Kidney epithelial cell (primary cell): ENCODE measurements at regions not wholly inside any gene's neighbourhood (a gene's known extent, or its start where the extent isn't known, plus 50 kb on each side); places are given as distances from the start of the nearest gene placed in this dataset.

Source experiments
- DNase-seq: peaks from one replicate; pipeline ENCODE4 v3.0.0-alpha.2; 2010; ENCODE audit warnings: low read depth
- H3K27me3 ChIP-seq: 2 replicates; pipeline ENCODE4 v1.6.0; 2011; ENCODE audit warnings: low read length; ENCODE audit not compliant: control insufficient read depth, insufficient read depth
- H3K36me3 ChIP-seq: 2 replicates; pipeline ENCODE4 v1.5.1; 2011; ENCODE audit warnings: low read length; ENCODE audit not compliant: control insufficient read depth, insufficient read depth
- H3K4me3 ChIP-seq: 2 replicates; pipeline ENCODE4 v1.5.1; 2011; ENCODE audit warnings: low read depth, mild to moderate bottlenecking, control low read depth, low read length
- CTCF ChIP-seq: IDR thresholded peaks from 2 replicates; pipeline ENCODE4 v1.5.1; 2011; ENCODE audit warnings: mild to moderate bottlenecking, moderate library complexity, low read length, control low read depth, inconsistent platforms; ENCODE audit not compliant: insufficient read depth, poor library complexity, severe bottlenecking

DNA sequence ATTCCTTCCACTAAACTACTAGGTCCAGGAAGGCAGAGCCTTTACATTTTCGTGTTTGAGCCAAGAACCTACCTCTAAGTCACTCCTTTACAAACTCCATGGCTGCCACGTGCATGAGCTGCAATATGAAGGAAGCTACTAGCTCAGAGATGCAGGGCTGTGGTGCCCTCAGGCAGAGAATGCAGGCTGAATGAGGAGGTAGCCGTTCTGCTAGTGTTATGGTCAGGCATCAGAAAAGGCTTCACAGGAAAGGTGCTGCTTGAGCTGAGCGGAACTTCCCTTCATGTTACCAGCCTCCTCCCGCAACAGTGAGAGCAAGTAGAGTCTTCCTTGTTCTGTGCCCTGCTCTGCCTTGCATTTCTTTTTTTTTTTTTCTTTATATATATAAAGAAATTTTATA is 148.3 kb upstream of the PACRGL start:
- TF ChIP-seq CTCF, result no peak
- DNase-seq, result no peak
- H3K27me3 ChIP-seq, result no peaks in the 10 kb centered on the region
- H3K36me3 ChIP-seq, result no peaks in the 10 kb centered on the region
- H3K4me3 ChIP-seq, result no peak overlapping the region

DNA sequence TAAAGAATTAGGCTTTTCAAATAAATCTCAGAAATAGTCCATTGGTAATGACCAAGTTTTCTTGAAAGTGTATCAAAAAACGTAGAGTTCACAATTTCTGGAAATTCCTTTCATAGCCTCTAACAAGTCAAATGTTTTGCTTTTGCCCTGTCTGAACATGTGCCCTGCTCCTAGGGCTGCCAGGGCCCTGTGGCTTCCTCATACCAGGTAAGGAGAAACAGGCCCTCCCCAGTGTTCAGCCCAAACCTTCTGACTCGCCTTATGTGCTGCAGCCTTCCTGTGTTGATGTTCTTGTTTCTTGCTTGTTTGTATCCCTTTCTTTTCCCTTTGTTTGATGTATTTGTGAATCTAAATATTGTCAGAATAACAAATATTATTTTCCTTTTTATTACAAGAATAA is 146.1 kb upstream of the PACRGL start:
- Histone ChIP-seq H3K27me3 (no peaks in the 10 kb centered on the region), H3K4me3 (no peak overlapping the region), H3K36me3 (no peaks in the 10 kb centered on the region)
- no peak for TF ChIP-seq CTCF
- DNase-seq, result no peak

GRCh38 chr4:20565075-20565721 is 135.1 kb upstream of the PACRGL start:
- TF ChIP-seq CTCF, result no peak
- DNase-seq, result no peak
- no peaks in the 10 kb centered on the region for H3K27me3 ChIP-seq
- H3K4me3 ChIP-seq, result no peak overlapping the region
- no peaks in the 10 kb centered on the region for H3K36me3 ChIP-seq

DNA sequence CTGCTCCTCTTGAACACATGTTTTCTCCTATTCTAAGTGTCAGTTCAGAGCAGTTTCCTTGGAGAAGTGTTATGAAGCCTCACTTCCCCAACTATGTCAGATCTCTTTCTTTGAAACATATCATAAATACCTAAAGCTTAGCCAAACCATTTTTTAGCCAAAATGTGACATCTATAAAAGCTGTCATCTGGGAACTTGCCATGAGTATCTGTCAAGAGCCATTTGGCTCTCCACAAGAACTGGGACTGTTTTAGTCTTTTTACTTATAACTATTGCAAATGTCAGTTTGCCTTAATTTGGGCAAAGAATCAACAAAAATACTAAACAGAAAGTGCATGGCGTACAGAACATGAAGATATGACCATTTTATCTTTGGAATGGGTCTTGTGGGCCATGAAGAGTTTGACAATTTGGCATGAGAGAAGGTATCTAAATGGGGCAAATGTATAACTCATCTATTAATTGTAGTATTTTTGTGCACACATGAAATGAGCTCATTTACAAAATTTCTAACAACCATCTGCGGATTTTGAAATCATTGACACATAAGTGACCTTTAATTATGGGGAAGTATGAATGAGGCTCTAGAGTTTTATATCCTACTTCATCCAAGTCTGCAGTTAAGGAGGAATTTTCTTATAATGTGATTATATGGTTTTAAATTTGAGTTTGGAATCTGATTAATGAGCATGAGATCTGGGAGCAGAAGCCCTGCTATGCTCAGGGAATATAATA is 129.1 kb upstream of the PACRGL start:
- Histone ChIP-seq H3K36me3 (no peaks in the 10 kb centered on the region), H3K4me3 (no peak overlapping the region), H3K27me3 (no peaks in the 10 kb centered on the region)
- DNase-seq, result no peak
- no peak for TF ChIP-seq CTCF

- no peak for DNase-seq
- TF ChIP-seq CTCF, result no peak
- Histone ChIP-seq H3K36me3 (no peaks in the 10 kb centered on the region), H3K4me3 (no peak overlapping the region), H3K27me3 (no peaks in the 10 kb centered on the region)
Measured at GRCh38 chr4:20572976-20573375, 127.3 kb upstream of the PACRGL start.

- no peak for TF ChIP-seq CTCF
- DNase-seq, result no peak
- no peaks in the 10 kb centered on the region for H3K27me3 ChIP-seq
- no peak overlapping the region for H3K4me3 ChIP-seq
- no peaks in the 10 kb centered on the region for H3K36me3 ChIP-seq
Measured at GRCh38 chr4:20574986-20575385, 125.3 kb upstream of the PACRGL start.
